Endodermal cell (in vitro differentiated cells): ENCODE measurements at regions not wholly inside any gene's neighbourhood (a gene's known extent, or its start where the extent isn't known, plus 50 kb on each side); places are given as distances from the start of the nearest gene placed in this dataset.
A peak's percentile ranks its signal among the peaks of the same experiment; 100 is the strongest.

Experiments used
- DNase-seq: peaks from one replicate; pipeline ENCODE4 v3.0.0-alpha.2; 2017
- H3K27ac ChIP-seq: 2 replicates; pipeline ENCODE4 v1.5.1; 2013; ENCODE audit warnings: mild to moderate bottlenecking, low read depth, low read length, moderate library complexity
- H3K27me3 ChIP-seq: 2 replicates; pipeline ENCODE4 v1.6.1; 2013; ENCODE audit warnings: mild to moderate bottlenecking, low read length, moderate library complexity; ENCODE audit not compliant: insufficient read depth, control insufficient read depth, poor library complexity, severe bottlenecking
- H3K36me3 ChIP-seq: 2 replicates; pipeline ENCODE4 v1.7.0; 2013; ENCODE audit warnings: mild to moderate bottlenecking, low read length, moderate library complexity; ENCODE audit not compliant: control insufficient read depth, insufficient read depth
- H3K4me1 ChIP-seq: one replicate; pipeline ENCODE4 v1.7.0; 2013; ENCODE audit warnings: low read length; ENCODE audit not compliant: control insufficient read depth, insufficient read depth
- H3K4me3 ChIP-seq: 2 replicates; pipeline ENCODE4 v1.5.1; 2013; ENCODE audit warnings: mild to moderate bottlenecking, low read length, moderate library complexity
- H3K9ac ChIP-seq: 2 replicates; pipeline ENCODE4 v1.6.1; 2013; ENCODE audit warnings: mild to moderate bottlenecking, low read length, moderate library complexity; ENCODE audit not compliant: poor library complexity, severe bottlenecking; ENCODE audit errors: extremely low read depth
- H3K9me3 ChIP-seq: 2 replicates; pipeline ENCODE4 v1.6.1; 2013; ENCODE audit warnings: mild to moderate bottlenecking, low read length, moderate library complexity; ENCODE audit not compliant: control insufficient read depth
- H3K27ac Mint-ChIP-seq: 2 replicates; pipeline ENCODE4 v1.8.0; 2020; ENCODE audit warnings: mixed read lengths
- H3K27me3 Mint-ChIP-seq: 2 replicates; pipeline ENCODE4 v1.8.0; 2021; ENCODE audit warnings: mild to moderate bottlenecking, mixed read lengths; ENCODE audit not compliant: insufficient read depth
- H3K36me3 Mint-ChIP-seq: 2 replicates; pipeline ENCODE4 v1.8.0; 2020; ENCODE audit warnings: low read depth, mixed read lengths
- H3K4me1 Mint-ChIP-seq: 2 replicates; pipeline ENCODE4 v1.8.0; 2020; ENCODE audit warnings: mixed read lengths
- H3K4me3 Mint-ChIP-seq: 2 replicates; pipeline ENCODE4 v1.8.0; 2020; ENCODE audit warnings: mild to moderate bottlenecking, moderate library complexity, mixed read lengths
- H3K9me3 Mint-ChIP-seq: 2 replicates; pipeline ENCODE4 v1.8.0; 2020; ENCODE audit warnings: mild to moderate bottlenecking, mixed read lengths
- WGBS, 2 experiments: methylation state at CpG; one replicate each; pipeline versions ENCODE4 v1.1.5 to v1.1.7; 2013; ENCODE audit warnings: missing lambda C conversion rate in 2 of 2, mixed read lengths in 1 of 2; ENCODE audit not compliant: insufficient coverage in 1 of 2, insufficient read length in 1 of 2; 5-methylcytosine and 5-hydroxymethylcytosine counted together
- TF ChIP-seq, protein P1 (sequence below): fragments of 200-600 bp; sonication (generic); conservative IDR thresholded peaks from 2 replicates; pipeline ENCODE4 v1.5.0; 2021; ENCODE audit warnings: antibody characterized with exemption, mild to moderate bottlenecking

GRCh38 chr1:82686774-82687173 lies 886.0 kb downstream of the ADGRL2 start:
- no peaks in the 10 kb centered on the region for H3K4me1 ChIP-seq
- peaks cover 22% of the 10 kb centered on the region for H3K9me3 ChIP-seq
- no peak for DNase-seq
- H3K27me3 ChIP-seq, result no peaks in the 10 kb centered on the region
- H3K4me3 ChIP-seq, result no peak overlapping the region
- Mint-ChIP-seq H3K27ac (no peak overlapping the region), H3K27me3 (no peaks in the 10 kb centered on the region), H3K4me1 (no peaks in the 10 kb centered on the region), H3K36me3 (no peaks in the 10 kb centered on the region), H3K9me3 (peaks cover 27% of the 10 kb centered on the region), H3K4me3 (no peak overlapping the region)
- H3K36me3 ChIP-seq, result no peaks in the 10 kb centered on the region
- TF ChIP-seq, protein P1, sequence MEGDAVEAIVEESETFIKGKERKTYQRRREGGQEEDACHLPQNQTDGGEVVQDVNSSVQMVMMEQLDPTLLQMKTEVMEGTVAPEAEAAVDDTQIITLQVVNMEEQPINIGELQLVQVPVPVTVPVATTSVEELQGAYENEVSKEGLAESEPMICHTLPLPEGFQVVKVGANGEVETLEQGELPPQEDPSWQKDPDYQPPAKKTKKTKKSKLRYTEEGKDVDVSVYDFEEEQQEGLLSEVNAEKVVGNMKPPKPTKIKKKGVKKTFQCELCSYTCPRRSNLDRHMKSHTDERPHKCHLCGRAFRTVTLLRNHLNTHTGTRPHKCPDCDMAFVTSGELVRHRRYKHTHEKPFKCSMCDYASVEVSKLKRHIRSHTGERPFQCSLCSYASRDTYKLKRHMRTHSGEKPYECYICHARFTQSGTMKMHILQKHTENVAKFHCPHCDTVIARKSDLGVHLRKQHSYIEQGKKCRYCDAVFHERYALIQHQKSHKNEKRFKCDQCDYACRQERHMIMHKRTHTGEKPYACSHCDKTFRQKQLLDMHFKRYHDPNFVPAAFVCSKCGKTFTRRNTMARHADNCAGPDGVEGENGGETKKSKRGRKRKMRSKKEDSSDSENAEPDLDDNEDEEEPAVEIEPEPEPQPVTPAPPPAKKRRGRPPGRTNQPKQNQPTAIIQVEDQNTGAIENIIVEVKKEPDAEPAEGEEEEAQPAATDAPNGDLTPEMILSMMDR, result no peak
- no peak overlapping the region for H3K27ac ChIP-seq
- no peak overlapping the region for H3K9ac ChIP-seq

DNA sequence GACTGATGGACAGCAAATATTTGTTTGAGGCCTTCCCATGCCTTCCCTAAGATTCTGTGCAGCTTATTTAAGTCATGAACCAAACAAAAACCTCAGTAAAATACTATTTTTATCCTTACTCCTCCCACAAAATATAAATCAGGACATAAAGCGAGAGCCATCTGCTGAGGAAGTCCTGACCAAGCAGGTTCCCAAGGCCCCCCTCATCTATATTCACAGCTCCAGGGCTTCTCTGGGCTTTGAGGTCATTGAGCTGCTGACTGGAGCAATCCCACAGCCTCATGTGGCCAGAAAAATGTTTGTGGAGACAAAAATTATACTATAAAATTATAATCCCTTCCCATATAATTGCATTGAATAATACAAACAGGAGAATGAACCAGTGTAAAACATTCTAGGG lies 846.2 kb downstream of the ADGRL2 start:
- no peak overlapping the region for H3K4me3 Mint-ChIP-seq
- no peaks in the 10 kb centered on the region for H3K27me3 Mint-ChIP-seq
- peak overlapping the region; percentile 36 for H3K4me3 ChIP-seq
- H3K27ac Mint-ChIP-seq, result no peak overlapping the region
- peaks cover 13% of the 10 kb centered on the region for H3K4me1 ChIP-seq
- TF ChIP-seq, protein P1, result no peak
- no peaks in the 10 kb centered on the region for H3K27me3 ChIP-seq
- peaks cover 46% of the 10 kb centered on the region for H3K4me1 Mint-ChIP-seq
- no peaks in the 10 kb centered on the region for H3K36me3 Mint-ChIP-seq
- H3K9ac ChIP-seq, result no peak overlapping the region
- 39% methylated on average over 1 of the region's 1 CpG; no CpG with 5 or more reads in 1 of the 2 experiments for WGBS, 2 experiments
- no peaks in the 10 kb centered on the region for H3K9me3 Mint-ChIP-seq
- DNase-seq, result no peak
- H3K27ac ChIP-seq, result no peak overlapping the region
- H3K9me3 ChIP-seq, result peaks cover 4% of the 10 kb centered on the region
- H3K36me3 ChIP-seq, result no peaks in the 10 kb centered on the region

DNA sequence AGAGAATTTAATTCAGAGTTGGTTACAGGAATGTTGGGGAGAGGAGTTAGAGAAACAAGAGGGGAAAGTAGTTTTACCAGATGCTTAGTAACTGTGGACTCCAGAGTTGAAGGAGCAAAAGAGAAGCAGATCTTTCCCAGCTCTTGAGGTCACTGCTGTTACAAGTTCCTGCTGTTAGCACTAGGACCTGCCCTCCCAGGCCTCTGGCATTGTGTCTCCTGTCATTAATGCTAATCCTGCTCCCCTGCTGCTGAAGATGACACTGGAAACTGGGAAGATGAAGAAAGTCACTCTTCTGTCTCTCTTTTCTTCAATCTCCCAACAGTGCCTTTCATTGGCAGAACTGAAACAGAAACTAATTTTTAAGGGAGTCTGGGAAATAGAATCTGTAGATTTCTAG lies 845.6 kb downstream of the ADGRL2 start:
- peak overlapping the region; percentile 36 for H3K4me3 ChIP-seq
- H3K36me3 Mint-ChIP-seq, result no peaks in the 10 kb centered on the region
- peaks cover 4% of the 10 kb centered on the region for H3K9me3 ChIP-seq
- no peaks in the 10 kb centered on the region for H3K9me3 Mint-ChIP-seq
- H3K27me3 Mint-ChIP-seq, result no peaks in the 10 kb centered on the region
- peak; percentile 68 for DNase-seq
- H3K4me1 ChIP-seq, result peaks cover 13% of the 10 kb centered on the region
- no peaks in the 10 kb centered on the region for H3K36me3 ChIP-seq
- no peaks in the 10 kb centered on the region for H3K27me3 ChIP-seq
- H3K4me1 Mint-ChIP-seq, result peaks cover 46% of the 10 kb centered on the region
- H3K27ac Mint-ChIP-seq, result no peak overlapping the region
- TF ChIP-seq, protein P1, result no peak
- no peak overlapping the region for H3K4me3 Mint-ChIP-seq
- H3K9ac ChIP-seq, result no peak overlapping the region
- H3K27ac ChIP-seq, result no peak overlapping the region
